ENCODE measurements at regions not wholly inside any gene's neighbourhood (a gene's known extent, or its start where the extent isn't known, plus 50 kb on each side); places are given as distances from the start of the nearest gene placed in this dataset.

DNA sequence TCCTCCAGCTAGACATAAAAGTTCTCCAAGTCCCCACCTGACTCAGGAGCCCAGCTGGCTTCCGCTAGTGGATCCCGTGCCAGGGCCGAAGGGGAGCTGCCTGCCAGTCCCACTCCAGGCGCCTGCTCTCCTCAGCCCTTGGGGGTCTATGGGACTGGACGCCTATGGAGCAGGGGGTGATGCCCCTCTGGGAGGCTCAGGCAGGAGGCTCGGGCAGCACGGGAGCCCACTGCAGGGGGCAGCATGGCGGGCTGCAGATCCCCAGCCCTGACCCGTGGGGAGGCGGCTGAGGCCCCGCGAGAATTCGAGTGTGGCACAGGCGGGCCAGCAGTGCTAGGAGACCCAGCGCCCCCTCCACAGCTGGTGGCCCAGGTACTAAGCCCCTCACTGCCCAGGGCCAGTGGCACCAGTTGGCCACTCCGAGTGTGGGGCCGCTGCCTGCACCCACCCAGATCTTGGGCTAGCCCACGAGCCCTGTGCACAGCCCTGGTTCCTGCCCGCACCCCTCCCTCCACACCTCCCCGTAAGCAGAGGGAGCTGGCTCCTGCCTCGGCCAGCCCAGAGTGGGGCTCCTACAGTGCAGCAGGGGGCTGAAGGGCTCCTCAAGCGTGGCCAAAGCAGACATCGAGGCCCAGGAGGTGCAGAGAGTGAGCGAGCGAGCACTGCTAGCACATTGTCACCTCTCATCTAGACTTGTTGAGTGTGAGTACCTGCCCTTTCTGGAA is 221.3 kb upstream of the NSMCE3 start:
- H3K4me3 ChIP-seq (replicated peaks in 1 of 4; ENCODE audit: control extremely low read depth in 1 of 4, insufficient read depth in 1 of 4, low read depth in 3 of 4, low read length in 4 of 4), result no peak overlapping the region
- H3K4me1 ChIP-seq (ENCODE audit: control insufficient read depth, extremely low read depth, insufficient read depth, low read length), result no peaks in the 10 kb centered on the region
- TF ChIP-seq, protein P1, sequence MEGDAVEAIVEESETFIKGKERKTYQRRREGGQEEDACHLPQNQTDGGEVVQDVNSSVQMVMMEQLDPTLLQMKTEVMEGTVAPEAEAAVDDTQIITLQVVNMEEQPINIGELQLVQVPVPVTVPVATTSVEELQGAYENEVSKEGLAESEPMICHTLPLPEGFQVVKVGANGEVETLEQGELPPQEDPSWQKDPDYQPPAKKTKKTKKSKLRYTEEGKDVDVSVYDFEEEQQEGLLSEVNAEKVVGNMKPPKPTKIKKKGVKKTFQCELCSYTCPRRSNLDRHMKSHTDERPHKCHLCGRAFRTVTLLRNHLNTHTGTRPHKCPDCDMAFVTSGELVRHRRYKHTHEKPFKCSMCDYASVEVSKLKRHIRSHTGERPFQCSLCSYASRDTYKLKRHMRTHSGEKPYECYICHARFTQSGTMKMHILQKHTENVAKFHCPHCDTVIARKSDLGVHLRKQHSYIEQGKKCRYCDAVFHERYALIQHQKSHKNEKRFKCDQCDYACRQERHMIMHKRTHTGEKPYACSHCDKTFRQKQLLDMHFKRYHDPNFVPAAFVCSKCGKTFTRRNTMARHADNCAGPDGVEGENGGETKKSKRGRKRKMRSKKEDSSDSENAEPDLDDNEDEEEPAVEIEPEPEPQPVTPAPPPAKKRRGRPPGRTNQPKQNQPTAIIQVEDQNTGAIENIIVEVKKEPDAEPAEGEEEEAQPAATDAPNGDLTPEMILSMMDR (conservative IDR thresholded peaks at IDR 0.05 in 1 of 2, IDR thresholded peaks at IDR 0.05 in 1 of 2; ENCODE audit: low read depth in 1 of 2, low read length in 2 of 2), result no peak
- TF ChIP-seq EZH2 (IDR thresholded peaks at IDR 0.05; ENCODE audit: low read length, missing control alignments), result no peak
- no peak for DNase-seq (ENCODE audit: low read depth in 2 of 2)
- H3K36me3 ChIP-seq (ENCODE audit: control insufficient read depth, insufficient read depth, low read length), result no peaks in the 10 kb centered on the region
- H2AFZ ChIP-seq (ENCODE audit: low read length), result no peak overlapping the region
- no peaks in the 10 kb centered on the region for H3K79me2 ChIP-seq (ENCODE audit: control insufficient read depth, insufficient read depth, low read length)
- H3K4me2 ChIP-seq (ENCODE audit: extremely low read depth, insufficient read depth, low read length), result no peak overlapping the region
- no peaks in the 10 kb centered on the region for H3K9me3 ChIP-seq (ENCODE audit: control insufficient read depth, insufficient read depth, low read depth, low read length)
- H3K27me3 ChIP-seq (ENCODE audit: control insufficient read depth, insufficient read depth, low read length), result no peaks in the 10 kb centered on the region
- H3K9ac ChIP-seq (ENCODE audit: insufficient read depth, low read length), result no peak overlapping the region
- no peaks in the 10 kb centered on the region for H4K20me1 ChIP-seq (ENCODE audit: control insufficient read depth, extremely low read depth, insufficient read depth, low read length)
- H3K27ac ChIP-seq (ENCODE audit: insufficient read depth, low read length), result no peak overlapping the region

DNA sequence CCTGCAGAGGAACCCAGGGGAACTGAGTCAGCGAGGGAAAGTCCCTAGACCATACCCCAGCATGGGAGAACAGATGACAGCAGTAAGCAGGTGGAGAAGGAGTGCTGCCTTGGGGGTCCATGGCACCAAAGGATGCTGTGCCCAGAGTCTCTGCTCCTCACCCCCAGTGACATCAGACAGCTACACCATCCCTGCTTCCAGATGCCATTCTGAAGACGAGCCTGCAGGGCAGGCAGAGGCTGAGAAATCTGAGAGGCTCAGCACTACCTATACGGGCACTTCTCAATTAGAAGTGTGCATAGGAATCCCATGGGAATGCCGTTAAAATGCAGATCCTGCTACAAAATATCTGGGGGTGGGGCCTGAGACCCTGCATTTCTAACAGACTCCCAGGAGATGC is 211.3 kb upstream of the NSMCE3 start:
- no peaks in the 10 kb centered on the region for H3K27me3 ChIP-seq (ENCODE audit: control insufficient read depth, insufficient read depth, low read length)

GRCh38 chr15:29480278-29480677 is 210.7 kb upstream of the NSMCE3 start:
- no peaks in the 10 kb centered on the region for H4K20me1 ChIP-seq (ENCODE audit: control insufficient read depth, extremely low read depth, insufficient read depth, low read length)
- no peak overlapping the region for H2AFZ ChIP-seq (ENCODE audit: low read length)
- H3K4me3 ChIP-seq (replicated peaks in 1 of 4; ENCODE audit: control extremely low read depth in 1 of 4, insufficient read depth in 1 of 4, low read depth in 3 of 4, low read length in 4 of 4), result no peak overlapping the region
- H3K9me3 ChIP-seq (ENCODE audit: control insufficient read depth, insufficient read depth, low read depth, low read length), result no peaks in the 10 kb centered on the region
- H3K9ac ChIP-seq (ENCODE audit: insufficient read depth, low read length), result no peak overlapping the region
- no peak overlapping the region for H3K27ac ChIP-seq (ENCODE audit: insufficient read depth, low read length)
- H3K4me2 ChIP-seq (ENCODE audit: extremely low read depth, insufficient read depth, low read length), result no peak overlapping the region
- TF ChIP-seq, protein P1 (conservative IDR thresholded peaks at IDR 0.05 in 1 of 2, IDR thresholded peaks at IDR 0.05 in 1 of 2; ENCODE audit: low read depth in 1 of 2, low read length in 2 of 2), result no peak
- TF ChIP-seq EZH2 (IDR thresholded peaks at IDR 0.05; ENCODE audit: low read length, missing control alignments), result no peak
- no peaks in the 10 kb centered on the region for H3K27me3 ChIP-seq (ENCODE audit: control insufficient read depth, insufficient read depth, low read length)
- H3K36me3 ChIP-seq (ENCODE audit: control insufficient read depth, insufficient read depth, low read length), result no peaks in the 10 kb centered on the region
- DNase-seq (ENCODE audit: low read depth in 2 of 2), result no peak
- no peaks in the 10 kb centered on the region for H3K79me2 ChIP-seq (ENCODE audit: control insufficient read depth, insufficient read depth, low read length)
- no peaks in the 10 kb centered on the region for H3K4me1 ChIP-seq (ENCODE audit: control insufficient read depth, extremely low read depth, insufficient read depth, low read length)

More for the DNA sequence above, 211.3 kb upstream of the NSMCE3 start:
- Histone ChIP-seq H3K4me2 (ENCODE audit: extremely low read depth, insufficient read depth, low read length) (no peak overlapping the region), H4K20me1 (ENCODE audit: control insufficient read depth, extremely low read depth, insufficient read depth, low read length) (no peaks in the 10 kb centered on the region), H3K4me1 (ENCODE audit: control insufficient read depth, extremely low read depth, insufficient read depth, low read length) (no peaks in the 10 kb centered on the region), H3K9me3 (ENCODE audit: control insufficient read depth, insufficient read depth, low read depth, low read length) (no peaks in the 10 kb centered on the region), H3K36me3 (ENCODE audit: control insufficient read depth, insufficient read depth, low read length) (no peaks in the 10 kb centered on the region), H3K9ac (ENCODE audit: insufficient read depth, low read length) (no peak overlapping the region), H3K27ac (ENCODE audit: insufficient read depth, low read length) (no peak overlapping the region), H2AFZ (ENCODE audit: low read length) (no peak overlapping the region), H3K79me2 (ENCODE audit: control insufficient read depth, insufficient read depth, low read length) (no peaks in the 10 kb centered on the region), H3K4me3 (replicated peaks in 1 of 4; ENCODE audit: control extremely low read depth in 1 of 4, insufficient read depth in 1 of 4, low read depth in 3 of 4, low read length in 4 of 4) (no peak overlapping the region)
- TF ChIP-seq EZH2 (IDR thresholded peaks at IDR 0.05; ENCODE audit: low read length, missing control alignments), result no peak
- TF ChIP-seq, protein P1 (conservative IDR thresholded peaks at IDR 0.05 in 1 of 2, IDR thresholded peaks at IDR 0.05 in 1 of 2; ENCODE audit: low read depth in 1 of 2, low read length in 2 of 2), result no peak
- no peak for DNase-seq (ENCODE audit: low read depth in 2 of 2)

Measured in fibroblast of lung (primary cell).